CD8-positive, alpha-beta memory T cell (primary cell): ENCODE measurements at regions not wholly inside any gene's neighbourhood (a gene's known extent, or its start where the extent isn't known, plus 50 kb on each side); places are given as distances from the start of the nearest gene placed in this dataset.

Source experiments
- CTCF ChIA-PET: fragments of 350-600 bp; sonication (Branson Sonifier 250); formaldehyde crosslinking; loops from one replicate; lab custom pipeline; 2021; ENCODE audit warnings: antibody characterized with exemption; lab: Charles Lee
- POLR2A ChIA-PET: fragments of 350-600 bp; sonication (Branson Sonifier 250); formaldehyde crosslinking; loops from one replicate; lab custom pipeline; 2021; ENCODE audit warnings: antibody characterized with exemption; lab: Charles Lee
- DNase-seq, 5 donors: peaks; one replicate each; pipeline versions ENCODE4 v3.0.0 to v3.0.0-alpha.2; 2020 to 2022; ENCODE audit warnings: mixed read lengths in 1 of 5
- H3K27ac ChIP-seq: one replicate; pipeline ENCODE4 v1.7.0; 2013; ENCODE audit warnings: low read depth, mild to moderate bottlenecking, low read length, moderate library complexity
- H3K27me3 ChIP-seq: 2 replicates; pipeline ENCODE4 v1.7.0; 2013; ENCODE audit warnings: low read length, mild to moderate bottlenecking; ENCODE audit not compliant: insufficient read depth, poor library complexity, severe bottlenecking
- H3K36me3 ChIP-seq: 2 replicates; pipeline ENCODE4 v1.7.0; 2013; ENCODE audit warnings: mild to moderate bottlenecking, low read length, moderate library complexity; ENCODE audit not compliant: insufficient read depth
- H3K4me1 ChIP-seq: 2 replicates; pipeline ENCODE4 v1.7.0; 2013; ENCODE audit warnings: mild to moderate bottlenecking, low read length, moderate library complexity; ENCODE audit not compliant: insufficient read depth
- H3K4me3 ChIP-seq: 2 replicates; pipeline ENCODE4 v1.7.0; 2013; ENCODE audit warnings: mild to moderate bottlenecking, low read length
- H3K9me3 ChIP-seq: 2 replicates; pipeline ENCODE4 v1.7.0; 2013; ENCODE audit warnings: mild to moderate bottlenecking, low read length
- H3K27ac Mint-ChIP-seq, 8 donors: one replicate each; pipeline ENCODE4 v1.8.0; 2020 to 2021; ENCODE audit warnings: mixed read lengths in 8 of 8, mild to moderate bottlenecking in 6 of 8, inconsistent platforms in 3 of 8, moderate library complexity in 3 of 8
- H3K27me3 Mint-ChIP-seq, 2 donors: one replicate each; pipeline ENCODE4 v1.8.0; 2020 to 2021; ENCODE audit warnings: mixed read lengths in 2 of 2, mild to moderate bottlenecking in 1 of 2, moderate library complexity in 1 of 2
- H3K36me3 Mint-ChIP-seq, 3 donors: one replicate each; pipeline ENCODE4 v1.8.0; 2020 to 2021; ENCODE audit warnings: mixed read lengths in 3 of 3, inconsistent platforms in 1 of 3, mild to moderate bottlenecking in 1 of 3
- H3K4me1 Mint-ChIP-seq, 3 donors: one replicate each; pipeline ENCODE4 v1.8.0; 2020 to 2021; ENCODE audit warnings: mixed read lengths in 3 of 3, inconsistent platforms in 1 of 3, mild to moderate bottlenecking in 1 of 3
- H3K4me3 Mint-ChIP-seq, 7 donors: one replicate each; pipeline ENCODE4 v1.8.0; 2020 to 2021; ENCODE audit warnings: mixed read lengths in 7 of 7, mild to moderate bottlenecking in 6 of 7, moderate library complexity in 4 of 7, inconsistent platforms in 2 of 7
- H3K9me3 Mint-ChIP-seq, 5 donors: one replicate each; pipeline ENCODE4 v1.8.0; 2020 to 2022; ENCODE audit warnings: mixed read lengths in 5 of 5, mild to moderate bottlenecking in 3 of 5, moderate library complexity in 2 of 5, inconsistent platforms in 1 of 5

DNA sequence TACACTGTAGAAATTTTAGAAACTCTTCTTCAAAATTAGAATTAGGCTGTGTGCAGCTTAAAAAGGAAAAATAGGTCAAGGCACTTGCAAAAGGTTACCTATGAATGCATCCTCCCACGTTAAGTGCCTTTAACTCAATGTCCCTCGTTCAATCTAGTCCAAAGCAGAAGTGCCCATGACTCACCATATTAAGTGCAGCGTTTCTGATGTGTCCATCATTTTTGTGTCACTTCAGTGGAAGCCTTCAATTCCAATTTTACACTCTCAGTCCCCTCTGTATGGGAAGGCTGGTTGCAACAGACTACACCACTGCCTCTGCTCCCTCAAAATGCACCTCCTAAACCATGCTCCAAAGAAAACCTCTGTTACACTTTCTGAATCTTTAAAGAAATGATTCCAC is 53.4 kb downstream of the FOXB1 start:
- Mint-ChIP-seq H3K4me1 (no peaks in the 10 kb centered on the region), H3K27me3 (peaks cover 17 to 54% of the 10 kb centered on the region in 2 donors), H3K36me3 (peaks cover 0 to 10% (median 0%) of the 10 kb centered on the region in 3 donors), H3K9me3 (peaks cover 12 to 18% (median 16%) of the 10 kb centered on the region in 5 donors), H3K4me3 (no peak overlapping the region), H3K27ac (no peak overlapping the region)
- Histone ChIP-seq H3K9me3 (peaks cover 9% of the 10 kb centered on the region), H3K36me3 (no peaks in the 10 kb centered on the region), H3K4me1 (no peaks in the 10 kb centered on the region), H3K27ac (no peak overlapping the region), H3K27me3 (no peaks in the 10 kb centered on the region), H3K4me3 (no peak overlapping the region)
- ChIA-PET CTCF (no interaction called here), POLR2A (no interaction called here)
- DNase-seq, result no peak

DNA sequence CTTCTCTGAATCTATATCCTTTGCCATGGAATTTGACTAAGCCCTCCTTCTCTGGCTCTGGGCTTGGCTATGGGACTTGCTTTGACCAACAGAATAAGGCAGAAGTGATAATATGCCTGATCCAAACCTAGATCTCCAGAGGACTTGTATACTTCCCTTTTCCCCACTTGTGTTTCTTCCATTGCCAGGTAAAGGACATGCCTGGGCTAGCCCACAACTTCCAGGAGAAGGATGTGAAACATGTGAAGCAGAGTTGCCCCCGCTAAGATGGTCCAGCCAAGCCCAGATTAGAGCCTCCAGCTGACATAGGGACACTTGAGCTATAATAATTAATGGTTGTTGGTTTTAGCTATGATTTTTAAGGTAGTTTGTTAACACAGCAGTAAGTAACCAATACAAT is 55.1 kb downstream of the FOXB1 start:
- POLR2A ChIA-PET, result no interaction called here
- H3K27me3 ChIP-seq, result no peaks in the 10 kb centered on the region
- no peak for DNase-seq
- peaks cover 9% of the 10 kb centered on the region for H3K9me3 ChIP-seq
- H3K4me3 ChIP-seq, result no peak overlapping the region
- peaks cover 0 to 10% (median 0%) of the 10 kb centered on the region in 3 donors for H3K36me3 Mint-ChIP-seq
- H3K4me3 Mint-ChIP-seq, result no peak overlapping the region
- H3K27ac Mint-ChIP-seq, result no peak overlapping the region
- H3K27me3 Mint-ChIP-seq, result peaks cover 13 to 48% of the 10 kb centered on the region in 2 donors
- no peaks in the 10 kb centered on the region for H3K4me1 Mint-ChIP-seq
- H3K9me3 Mint-ChIP-seq, result peaks cover 12 to 20% (median 18%) of the 10 kb centered on the region in 5 donors
- no peak overlapping the region for H3K27ac ChIP-seq
- H3K4me1 ChIP-seq, result no peaks in the 10 kb centered on the region
- CTCF ChIA-PET, result no interaction called here
- H3K36me3 ChIP-seq, result no peaks in the 10 kb centered on the region

DNA sequence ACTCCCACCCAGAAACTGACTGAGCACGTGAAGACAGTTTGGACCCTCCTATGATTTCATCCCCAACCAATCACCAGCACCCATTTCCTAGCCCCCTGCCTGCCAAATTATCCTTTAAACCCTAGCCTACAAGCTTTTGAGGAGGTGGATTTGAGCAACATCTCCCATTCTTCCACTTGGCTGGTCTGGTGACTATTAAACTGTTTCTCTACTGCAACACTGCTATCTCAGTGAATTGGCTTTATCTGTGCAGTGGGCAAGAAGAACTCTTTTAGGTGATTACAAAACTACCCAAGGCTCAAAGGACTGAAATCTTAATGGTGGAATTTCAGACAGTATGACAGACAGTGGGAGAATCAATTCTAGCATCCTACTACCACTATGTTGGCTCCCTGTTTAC is 57.6 kb downstream of the FOXB1 start:
- Histone ChIP-seq H3K27me3 (no peaks in the 10 kb centered on the region), H3K9me3 (peaks cover 9% of the 10 kb centered on the region), H3K4me1 (no peaks in the 10 kb centered on the region), H3K4me3 (no peak overlapping the region), H3K36me3 (no peaks in the 10 kb centered on the region), H3K27ac (no peak overlapping the region)
- Mint-ChIP-seq H3K27ac (no peak overlapping the region), H3K4me1 (no peaks in the 10 kb centered on the region), H3K4me3 (no peak overlapping the region), H3K9me3 (peaks cover 12 to 20% (median 18%) of the 10 kb centered on the region in 5 donors), H3K36me3 (peaks cover 0 to 10% (median 0%) of the 10 kb centered on the region in 3 donors), H3K27me3 (peaks cover 16 to 53% of the 10 kb centered on the region in 2 donors)
- DNase-seq, result no peak
- ChIA-PET POLR2A (no interaction called here), CTCF (no interaction called here)

DNA sequence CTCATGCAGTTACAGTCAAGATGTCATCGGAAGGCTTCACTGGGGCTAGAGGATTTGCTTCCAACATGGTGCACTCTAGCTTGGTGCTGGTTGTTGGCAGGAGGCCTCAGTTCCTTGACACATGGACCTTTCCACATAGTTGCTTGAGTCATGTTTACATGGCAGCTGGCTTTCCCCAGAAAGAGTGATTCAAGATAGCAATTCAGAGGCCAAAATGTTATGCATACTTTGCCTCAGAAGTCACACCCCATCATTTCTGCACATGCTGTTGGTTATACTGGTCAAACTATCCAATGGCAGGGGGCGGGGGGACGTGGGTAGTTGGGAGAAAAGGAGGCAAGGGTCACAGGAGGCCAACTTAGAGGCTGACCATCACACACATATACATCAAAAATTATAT is 58.7 kb downstream of the FOXB1 start:
- no peaks in the 10 kb centered on the region for H3K36me3 ChIP-seq
- peaks cover 13 to 42% of the 10 kb centered on the region in 2 donors for H3K27me3 Mint-ChIP-seq
- H3K4me3 Mint-ChIP-seq, result no peak overlapping the region
- H3K9me3 ChIP-seq, result peaks cover 9% of the 10 kb centered on the region
- no peaks in the 10 kb centered on the region for H3K27me3 ChIP-seq
- no peak overlapping the region for H3K27ac ChIP-seq
- peaks cover 0 to 10% (median 0%) of the 10 kb centered on the region in 3 donors for H3K36me3 Mint-ChIP-seq
- POLR2A ChIA-PET, result no interaction called here
- H3K4me3 ChIP-seq, result no peak overlapping the region
- H3K27ac Mint-ChIP-seq, result no peak overlapping the region
- no peaks in the 10 kb centered on the region for H3K4me1 Mint-ChIP-seq
- no peaks in the 10 kb centered on the region for H3K4me1 ChIP-seq
- no peak for DNase-seq
- CTCF ChIA-PET, result no interaction called here
- H3K9me3 Mint-ChIP-seq, result peaks cover 12 to 20% (median 18%) of the 10 kb centered on the region in 5 donors

DNA sequence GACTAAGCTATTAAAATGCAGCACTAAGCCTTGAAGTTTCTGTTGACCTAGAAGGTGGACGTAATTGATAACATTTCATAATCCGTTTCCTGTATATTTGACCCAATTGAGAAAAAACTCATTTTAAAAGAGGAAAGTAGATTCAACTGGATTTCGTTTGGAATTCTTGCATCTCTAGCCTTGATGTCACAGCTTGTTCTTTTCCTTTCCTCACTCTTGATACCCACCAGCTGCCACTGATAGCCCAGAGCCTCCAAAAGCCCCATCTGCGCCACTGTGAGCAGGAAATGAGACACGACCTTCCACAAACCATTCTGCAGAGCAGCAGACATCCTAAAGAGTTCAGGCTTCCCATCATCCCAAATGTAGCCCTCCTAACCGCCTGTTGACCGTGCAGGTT is 61.8 kb downstream of the FOXB1 start:
- Histone ChIP-seq H3K9me3 (peaks cover 9% of the 10 kb centered on the region), H3K27me3 (no peaks in the 10 kb centered on the region), H3K4me3 (no peak overlapping the region), H3K27ac (no peak overlapping the region), H3K36me3 (no peaks in the 10 kb centered on the region), H3K4me1 (no peaks in the 10 kb centered on the region)
- Mint-ChIP-seq H3K9me3 (peaks cover 12 to 18% (median 16%) of the 10 kb centered on the region in 5 donors), H3K4me3 (no peak overlapping the region), H3K27me3 (peaks cover 7 to 40% of the 10 kb centered on the region in 2 donors), H3K36me3 (peaks cover 0 to 9% (median 0%) of the 10 kb centered on the region in 3 donors), H3K27ac (no peak overlapping the region), H3K4me1 (no peaks in the 10 kb centered on the region)
- POLR2A ChIA-PET, result no interaction called here
- CTCF ChIA-PET, result no interaction called here
- DNase-seq, result no peak

DNA sequence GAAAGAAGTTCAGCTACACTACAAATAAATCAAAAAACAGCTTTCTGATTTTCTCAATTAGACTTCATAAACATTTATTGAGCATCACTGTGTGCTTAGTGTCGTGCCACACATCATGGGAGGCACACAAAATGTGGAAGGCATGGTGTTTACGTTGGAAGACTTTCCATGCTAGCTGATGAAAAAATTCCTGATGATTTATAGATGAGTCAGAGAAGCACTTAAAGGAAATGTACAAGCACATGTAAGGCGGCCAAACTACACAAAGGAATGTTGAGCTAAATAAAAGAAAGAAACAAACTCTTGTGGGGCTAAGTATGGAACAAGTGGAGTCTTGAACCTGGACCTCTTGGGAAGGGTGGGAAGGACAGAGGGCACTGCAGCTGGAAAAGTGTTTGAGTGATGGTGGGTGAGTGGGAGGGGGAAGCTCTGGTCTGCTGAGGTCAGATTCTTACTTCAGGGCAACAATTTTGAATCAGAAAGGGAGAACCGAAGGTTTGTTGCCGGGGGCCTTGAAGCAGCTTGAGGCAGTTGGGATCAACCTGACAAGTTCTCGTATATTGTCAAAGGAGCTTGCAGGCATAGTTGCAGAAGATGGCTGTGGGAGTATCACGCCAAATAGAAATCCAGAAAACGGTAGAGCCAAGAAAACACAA is 66.9 kb downstream of the FOXB1 start:
- no peak for DNase-seq
- Mint-ChIP-seq H3K4me3 (no peak overlapping the region), H3K27ac (no peak overlapping the region), H3K27me3 (peaks cover 3 to 24% of the 10 kb centered on the region in 2 donors), H3K9me3 (no peaks in the 10 kb centered on the region), H3K4me1 (peaks cover 0 to 14% (median 5%) of the 10 kb centered on the region in 3 donors), H3K36me3 (no peaks in the 10 kb centered on the region)
- no peaks in the 10 kb centered on the region for H3K9me3 ChIP-seq
- POLR2A ChIA-PET, result no interaction called here
- CTCF ChIA-PET, result interaction anchor here (1.4 kb wide), 1 partner anchor 319 kb away, joined by 4 read pairs; no protein-coding TSS in a partner anchor
- no peak overlapping the region for H3K27ac ChIP-seq
- H3K4me1 ChIP-seq, result no peaks in the 10 kb centered on the region
- H3K27me3 ChIP-seq, result no peaks in the 10 kb centered on the region
- H3K4me3 ChIP-seq, result no peak overlapping the region
- H3K36me3 ChIP-seq, result no peaks in the 10 kb centered on the region

DNA sequence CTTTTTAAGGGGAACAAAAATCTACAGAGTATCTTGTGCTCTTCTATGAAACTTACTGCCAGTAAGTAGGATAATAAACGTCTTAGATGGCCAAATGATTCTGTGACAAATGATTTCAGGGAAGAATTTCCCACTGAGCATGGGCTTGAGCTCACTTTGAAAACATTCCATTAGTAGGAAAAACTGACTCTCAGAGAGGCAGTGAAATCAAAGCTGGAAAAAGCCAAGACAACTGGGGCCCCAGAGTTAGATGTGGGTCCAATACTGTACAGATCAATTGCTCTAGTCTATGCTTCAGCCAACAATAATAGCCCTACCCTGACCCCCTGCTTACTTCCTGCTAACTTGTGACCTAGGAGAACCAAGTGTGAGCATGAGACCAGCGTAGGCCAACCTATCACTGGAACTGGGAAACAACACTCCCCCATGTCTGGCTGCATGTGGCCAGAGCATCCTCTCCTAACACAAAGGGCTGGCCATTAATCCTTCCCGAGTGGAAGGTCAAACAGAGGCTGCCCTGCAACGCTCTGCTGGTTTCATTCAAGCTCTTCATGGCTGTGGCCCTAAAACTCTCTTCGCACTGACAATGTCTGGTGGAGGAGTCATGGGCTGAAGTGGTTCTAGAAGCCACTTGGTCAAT is 68.8 kb downstream of the FOXB1 start:
- H3K4me3 ChIP-seq, result no peak overlapping the region
- POLR2A ChIA-PET, result interaction anchor here (0.7 kb wide), 1 partner anchor 830 kb away, joined by 3 read pairs; no protein-coding TSS in a partner anchor
- no peaks in the 10 kb centered on the region for H3K36me3 Mint-ChIP-seq

DNA sequence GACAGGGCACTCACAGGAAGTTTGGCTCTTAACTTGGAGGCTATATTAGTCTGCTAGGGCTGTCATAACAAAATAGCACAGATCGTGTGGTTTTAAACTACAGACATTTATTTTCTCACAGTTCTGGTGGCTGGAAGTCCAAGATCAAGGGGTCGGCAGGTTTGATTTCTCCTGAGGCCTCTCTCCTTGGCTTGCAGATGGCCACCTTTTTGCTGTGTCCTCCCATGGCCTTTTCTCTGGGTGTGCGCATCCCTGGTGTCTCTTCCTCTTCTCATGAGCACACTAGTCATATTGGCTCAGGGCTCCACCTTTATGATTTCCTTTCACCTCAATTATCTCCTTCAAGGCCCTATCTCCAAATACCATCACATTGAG is 69.3 kb downstream of the FOXB1 start:
- Mint-ChIP-seq H3K27me3 (peaks cover 0 to 22% of the 10 kb centered on the region in 2 donors), H3K9me3 (no peaks in the 10 kb centered on the region), H3K4me3 (no peak overlapping the region), H3K4me1 (peaks cover 0 to 14% (median 5%) of the 10 kb centered on the region in 3 donors), H3K27ac (no peak overlapping the region), H3K36me3 (no peaks in the 10 kb centered on the region)
- CTCF ChIA-PET, result no interaction called here
- Histone ChIP-seq H3K36me3 (no peaks in the 10 kb centered on the region), H3K27ac (no peak overlapping the region), H3K4me3 (no peak overlapping the region), H3K4me1 (no peaks in the 10 kb centered on the region), H3K27me3 (no peaks in the 10 kb centered on the region), H3K9me3 (no peaks in the 10 kb centered on the region)
- POLR2A ChIA-PET, result no interaction called here
- no peak for DNase-seq

More for the DNA sequence above, 68.8 kb downstream of the FOXB1 start:
- H3K27me3 ChIP-seq, result no peaks in the 10 kb centered on the region
- no peaks in the 10 kb centered on the region for H3K4me1 ChIP-seq
- CTCF ChIA-PET, result no interaction called here
- Mint-ChIP-seq H3K27me3 (peaks cover 0 to 25% of the 10 kb centered on the region in 2 donors), H3K9me3 (no peaks in the 10 kb centered on the region), H3K4me3 (no peak overlapping the region), H3K27ac (no peak overlapping the region), H3K4me1 (peaks cover 0 to 14% (median 5%) of the 10 kb centered on the region in 3 donors)
- H3K27ac ChIP-seq, result no peak overlapping the region
- H3K36me3 ChIP-seq, result no peaks in the 10 kb centered on the region
- H3K9me3 ChIP-seq, result no peaks in the 10 kb centered on the region
- no peak for DNase-seq
